Effector CD4-positive, alpha-beta T cell (primary cell): ENCODE measurements at regions not wholly inside any gene's neighbourhood (a gene's known extent, or its start where the extent isn't known, plus 50 kb on each side); places are given as distances from the start of the nearest gene placed in this dataset.
"Not testable (repeated sequence)": the region's sequence is repeated elsewhere in the genome, so short reads cannot be mapped to it uniquely, and the experiment has no call there.

Source experiments
- DNase-seq: peaks from one replicate; pipeline ENCODE4 v3.0.0-alpha.2; 2020

DNA sequence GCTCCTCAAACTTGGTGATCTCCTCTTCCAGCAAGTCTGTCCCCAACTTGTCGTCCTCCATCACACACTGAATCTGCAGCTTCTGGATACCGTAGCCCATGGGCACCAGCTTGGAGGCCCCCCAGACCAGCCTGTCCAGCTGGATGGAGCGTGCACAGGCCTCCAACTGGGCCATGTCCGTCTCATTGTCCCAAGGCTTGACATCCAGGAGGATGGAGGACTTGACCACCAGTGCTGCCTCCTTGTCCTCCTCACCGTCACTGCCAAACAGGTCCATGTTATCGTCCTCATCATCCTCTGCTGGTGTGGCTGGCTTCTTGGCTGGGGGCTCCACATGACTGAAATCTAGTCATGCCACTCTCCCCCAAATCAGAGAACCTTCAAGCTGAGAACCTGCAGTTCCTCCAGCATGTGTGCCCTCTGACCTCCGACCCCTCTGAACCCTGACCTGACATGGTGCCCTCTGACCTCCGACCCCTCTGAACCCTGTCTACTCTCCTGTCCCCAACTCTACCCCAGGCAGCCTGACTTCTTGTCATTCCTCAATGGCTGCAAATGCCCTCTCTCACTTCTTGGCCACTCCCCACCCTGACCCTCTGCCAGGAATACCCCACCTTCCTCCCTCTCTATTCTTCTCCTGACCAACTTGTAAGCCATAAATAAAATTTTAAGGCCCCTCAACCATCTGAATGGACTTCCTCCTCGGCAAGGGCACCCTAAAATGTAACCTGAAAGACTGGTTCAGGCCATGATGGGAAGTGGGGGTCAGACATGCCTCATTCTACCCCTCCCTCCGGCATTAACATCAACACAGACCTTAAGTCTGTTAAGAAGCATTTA, 275.7 kb upstream of the C1orf174 start:
- DNase-seq, result no peak

DNA sequence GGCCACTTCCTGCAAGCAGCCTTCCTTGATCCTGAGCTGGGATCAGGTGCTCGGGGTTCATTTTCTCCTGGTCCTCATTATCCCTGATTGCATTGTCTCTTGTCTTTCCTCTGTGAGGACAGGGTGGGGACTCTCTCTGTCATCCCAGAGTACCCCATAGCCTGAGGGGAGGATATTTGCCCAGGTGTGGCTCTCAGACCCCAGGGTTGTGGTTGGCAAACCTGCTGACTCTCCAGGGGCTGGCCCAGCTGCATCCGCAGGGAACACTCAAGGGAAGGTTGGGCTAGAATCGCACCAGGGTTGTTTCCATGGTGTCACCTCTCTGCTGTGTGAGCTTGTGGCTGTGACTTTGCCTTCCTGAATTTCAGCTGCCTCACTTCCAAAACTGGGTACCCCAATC, 276.8 kb upstream of the C1orf174 start:
- DNase-seq, result no peak

DNA sequence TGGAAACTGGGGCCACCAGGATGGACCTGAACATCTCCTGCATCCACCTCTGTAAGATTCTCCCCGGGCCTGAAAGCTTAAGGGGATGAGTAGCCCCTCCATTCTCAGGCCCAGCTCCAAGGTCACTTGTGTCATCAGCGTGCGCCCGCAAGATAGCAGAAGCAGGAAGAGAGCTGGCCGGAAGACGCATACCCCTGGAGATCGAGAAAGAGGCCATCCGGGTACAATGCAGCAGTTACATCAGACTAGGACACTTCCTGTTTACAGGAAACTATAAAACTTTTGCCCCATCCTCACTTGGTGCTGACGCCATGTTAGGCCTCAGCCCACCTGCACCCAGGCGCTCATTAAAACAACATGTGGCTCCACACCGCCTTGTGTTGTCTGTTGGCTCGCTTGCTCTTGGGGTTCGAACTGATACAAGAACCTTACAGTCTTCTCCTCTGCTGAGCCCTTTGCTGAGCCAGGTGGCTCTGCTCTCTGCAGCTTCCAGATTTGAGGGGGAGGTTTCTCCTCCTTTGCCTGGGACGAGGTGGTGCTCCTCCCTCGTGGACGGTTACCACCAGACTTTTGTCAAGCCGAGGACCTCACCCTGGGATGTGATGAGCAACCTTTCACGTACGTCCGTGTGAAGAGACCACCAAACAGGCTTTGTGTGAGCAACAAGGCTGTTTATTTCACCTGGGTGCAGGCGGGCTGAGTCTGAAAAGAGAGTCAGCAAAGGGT, 277.5 kb upstream of the C1orf174 start:
- DNase-seq, result no peak

DNA sequence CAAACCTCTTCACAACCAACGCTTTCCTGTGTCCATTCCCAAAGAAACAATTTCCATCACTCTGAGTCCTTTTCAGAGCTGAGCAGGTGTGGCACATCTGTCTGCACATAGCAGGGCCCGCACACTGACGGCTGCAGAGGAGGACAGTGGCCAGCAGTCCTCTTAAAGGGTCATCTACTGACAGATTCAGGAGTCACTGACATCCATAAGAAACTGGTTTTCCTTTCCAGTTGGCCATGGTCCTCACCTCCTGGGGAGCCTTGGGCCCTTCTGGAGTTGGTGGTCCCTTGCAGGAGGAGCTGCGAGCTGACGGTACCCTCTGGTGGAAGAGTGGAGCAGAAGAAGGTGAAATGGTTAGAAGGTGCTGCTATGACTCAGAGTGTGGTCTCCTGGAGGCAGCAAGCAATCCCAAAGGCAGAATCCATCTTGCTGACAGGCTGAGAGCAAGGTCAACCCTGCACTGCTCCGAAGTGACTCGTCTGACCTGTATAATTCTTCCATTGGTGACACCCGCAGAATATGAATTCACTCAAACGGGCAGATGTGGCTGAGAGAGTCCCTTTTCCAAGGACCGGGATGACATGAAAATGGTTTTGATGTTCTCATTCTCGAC, 278.5 kb upstream of the C1orf174 start:
- no peak for DNase-seq

DNA sequence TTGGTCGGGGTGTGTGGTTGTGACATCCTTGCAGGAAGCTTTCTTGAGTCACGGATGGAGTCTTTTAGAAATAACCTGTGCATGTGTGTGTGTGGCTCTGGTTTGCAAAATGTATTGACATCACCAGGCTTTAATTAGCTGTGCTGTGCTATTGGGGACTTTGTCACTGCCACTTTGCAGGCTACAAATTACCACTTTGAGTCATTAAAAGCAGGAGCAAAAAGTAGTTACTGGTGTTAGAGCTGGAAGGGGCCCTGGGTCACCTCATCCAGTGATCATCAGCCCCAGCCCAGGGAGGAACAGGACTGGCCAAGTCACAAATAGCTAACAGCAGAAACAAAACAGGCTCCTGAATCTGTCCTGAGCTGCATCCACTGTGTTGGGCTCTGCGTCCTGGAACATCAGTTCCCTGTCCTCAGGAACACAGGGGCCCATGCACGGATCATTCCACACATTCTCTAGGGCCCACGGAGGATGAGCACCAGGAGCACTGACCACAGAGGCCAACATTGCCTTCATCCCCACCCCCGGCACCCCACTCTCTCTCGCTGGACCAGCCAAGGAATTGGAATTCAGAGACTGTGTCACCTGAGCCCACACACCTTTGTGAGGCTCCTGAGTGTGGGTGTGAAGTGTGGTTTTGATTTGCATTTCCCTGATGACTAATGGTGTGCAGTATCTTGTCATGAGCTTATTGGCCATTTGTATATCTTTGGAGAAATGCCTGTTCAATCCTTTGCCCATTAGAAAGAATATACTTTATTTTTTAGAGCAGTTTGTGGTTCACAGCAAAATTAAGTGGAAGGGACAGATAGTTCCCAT, 280.1 kb upstream of the C1orf174 start:
- no peak for DNase-seq

DNA sequence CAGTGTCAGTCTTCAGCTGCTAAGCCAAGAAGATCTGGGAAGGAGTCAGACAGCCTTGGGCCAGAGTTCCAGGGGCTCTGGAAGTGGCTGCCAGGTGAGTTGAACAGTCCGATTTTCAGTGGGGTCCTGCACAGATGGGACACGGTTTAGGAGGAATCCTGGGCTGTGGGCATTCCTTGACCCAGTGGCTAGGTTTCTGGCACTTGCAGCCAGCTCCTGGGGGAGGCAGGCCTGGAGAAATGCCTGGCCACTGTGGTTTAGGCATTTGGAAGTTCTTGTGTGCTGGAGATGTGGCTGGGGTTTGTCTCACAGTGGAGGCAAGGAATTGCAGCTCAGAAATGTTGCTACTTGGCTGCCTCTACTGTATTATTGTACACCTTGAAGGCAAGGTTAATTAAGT, 286.4 kb upstream of the C1orf174 start:
- not testable (repeated sequence) for DNase-seq

DNA sequence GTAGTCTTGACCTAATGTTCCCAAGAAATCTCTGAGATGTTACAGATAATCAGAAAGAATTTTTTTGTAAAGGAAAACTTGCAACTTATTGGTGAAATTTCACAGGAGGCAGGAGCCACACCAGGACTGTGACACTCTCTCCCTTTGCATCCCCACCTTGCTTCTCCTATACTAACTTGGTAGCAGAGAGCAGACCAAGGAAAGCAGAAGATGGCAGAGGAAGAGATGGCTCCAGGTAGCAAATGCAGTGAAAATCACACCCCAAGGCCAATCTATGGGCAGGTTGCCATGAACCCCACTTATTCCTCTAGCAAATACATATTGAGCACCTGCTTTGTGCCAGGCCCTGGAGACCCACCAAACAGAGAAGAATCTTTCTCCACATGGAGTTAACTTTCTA, 303.4 kb upstream of the C1orf174 start:
- DNase-seq, result no peak

DNA sequence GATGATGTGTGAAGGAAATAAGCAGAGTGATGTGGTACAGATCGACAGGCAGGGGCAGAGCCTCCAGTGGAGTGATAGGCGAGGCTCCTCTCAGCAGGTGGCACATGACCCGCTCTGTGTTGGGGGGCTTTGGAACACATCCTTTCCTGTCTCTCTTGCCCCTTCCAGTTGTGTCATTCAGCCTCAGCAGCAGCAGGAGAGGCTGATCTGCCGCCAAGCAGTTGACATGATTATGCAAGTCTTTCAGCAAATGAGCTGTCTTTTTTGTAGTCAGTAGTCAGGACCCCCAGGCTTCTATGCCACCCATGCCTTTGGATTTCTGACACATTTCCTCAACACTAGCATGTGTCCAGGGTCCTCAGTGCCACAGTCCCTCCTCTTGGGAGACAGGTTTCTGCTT, 307.1 kb upstream of the C1orf174 start:
- DNase-seq, result no peak

DNA sequence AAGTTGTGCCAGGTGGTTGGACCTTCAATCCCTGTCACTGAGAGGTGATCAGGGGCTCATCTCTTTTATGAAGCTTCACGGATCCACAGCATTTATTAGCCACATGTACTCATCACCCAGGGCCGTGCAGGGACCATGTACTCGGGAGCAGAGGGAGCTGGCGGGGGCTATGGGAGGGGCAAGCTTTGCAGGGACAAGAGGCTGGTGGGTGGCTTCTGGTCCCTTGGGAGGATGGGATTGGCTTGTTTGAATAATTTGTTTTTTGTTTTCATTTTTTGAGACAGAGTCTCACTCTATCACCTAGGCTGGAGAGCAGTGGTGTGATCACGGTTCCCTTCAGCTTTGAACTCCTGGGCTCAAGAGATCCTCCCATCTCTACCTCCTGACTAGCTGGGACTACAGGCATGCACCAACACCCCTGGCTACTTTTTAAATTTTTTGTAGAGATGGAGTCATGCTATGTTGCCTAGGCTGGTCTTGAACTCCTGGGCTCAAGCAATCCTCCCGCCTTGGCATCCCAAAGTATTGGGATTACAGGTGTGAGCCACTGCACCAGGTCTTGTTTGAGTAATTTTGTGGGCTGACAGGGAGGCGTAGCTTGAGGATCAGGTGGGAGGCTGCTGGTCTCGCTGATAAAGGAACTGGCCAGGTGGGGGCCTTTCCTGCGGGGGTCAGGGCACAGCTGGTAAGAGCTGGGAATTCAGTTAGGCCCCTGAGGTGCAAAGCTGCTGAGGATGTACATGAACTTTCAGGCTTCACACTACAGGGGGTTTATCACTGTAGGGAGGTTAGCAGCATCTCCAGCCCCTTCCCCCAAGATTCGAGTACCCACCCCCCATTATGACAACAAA, 308.0 kb upstream of the C1orf174 start:
- no peak for DNase-seq

DNA sequence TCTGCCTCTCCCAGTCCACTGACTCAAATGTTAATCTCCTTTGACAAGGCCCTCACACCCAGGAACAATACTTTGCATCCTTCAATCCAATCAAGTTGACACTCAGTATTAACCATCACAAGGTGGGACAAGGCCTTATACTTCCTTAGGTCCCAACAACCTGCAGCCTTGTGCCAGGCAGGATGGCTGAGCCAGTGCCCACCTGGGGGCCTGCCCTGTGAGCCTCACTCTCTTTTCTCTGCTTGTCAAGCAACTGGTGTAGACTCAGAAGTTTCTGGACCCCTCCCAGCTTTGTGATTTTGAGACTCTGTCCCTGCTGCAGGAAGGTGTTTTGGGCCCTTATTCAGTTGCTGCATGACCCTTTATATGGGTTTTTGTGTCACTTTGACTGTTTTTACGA, 310.0 kb upstream of the C1orf174 start:
- no peak for DNase-seq

DNA sequence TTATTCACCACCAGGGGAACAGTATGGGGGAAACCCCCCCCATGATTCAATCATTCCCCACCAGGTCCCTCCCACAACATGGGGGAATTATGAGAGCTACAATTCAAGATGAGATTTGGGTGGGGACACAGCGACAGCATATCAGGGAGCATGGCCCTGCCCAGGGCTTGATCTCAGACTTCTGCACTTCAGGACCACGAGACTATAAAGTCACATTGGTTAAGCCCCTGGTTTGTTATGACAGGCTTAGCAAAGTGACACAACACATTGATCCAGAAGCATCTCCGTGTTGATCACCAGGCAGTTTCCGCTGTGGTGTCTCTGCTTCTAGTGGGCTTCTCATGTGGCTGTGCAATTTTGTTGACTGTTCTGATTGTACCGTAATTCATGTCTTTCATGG, 312.7 kb upstream of the C1orf174 start:
- no peak for DNase-seq

DNA sequence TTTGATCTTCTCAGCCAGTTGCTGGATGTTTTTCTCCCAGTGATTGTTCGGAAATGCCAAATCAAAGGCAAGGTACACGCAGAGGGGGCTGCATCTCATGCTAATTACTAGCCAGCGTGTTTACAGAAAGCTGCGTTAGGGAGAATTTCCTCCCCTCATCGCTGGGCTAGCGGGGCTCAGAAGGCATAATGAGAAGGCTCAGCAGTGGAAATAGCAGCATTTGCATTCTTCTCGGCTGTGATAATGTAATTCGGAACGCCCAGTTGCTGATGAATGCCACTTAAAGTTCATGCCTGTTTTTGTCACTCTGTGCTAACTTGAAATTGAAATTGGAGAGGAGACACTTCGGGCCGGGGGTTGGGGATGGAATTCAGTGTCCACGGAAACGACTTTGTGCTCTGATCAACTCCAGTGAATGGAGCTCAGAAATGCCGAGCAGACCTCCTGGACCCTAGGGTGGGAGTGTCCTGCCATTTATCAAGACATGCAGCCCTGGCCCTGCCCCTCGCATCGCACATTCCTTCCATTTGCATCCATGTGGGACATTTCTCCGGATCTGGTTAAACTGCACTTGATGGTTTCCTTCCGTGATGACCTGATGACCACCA, 313.4 kb upstream of the C1orf174 start:
- no peak for DNase-seq

DNA sequence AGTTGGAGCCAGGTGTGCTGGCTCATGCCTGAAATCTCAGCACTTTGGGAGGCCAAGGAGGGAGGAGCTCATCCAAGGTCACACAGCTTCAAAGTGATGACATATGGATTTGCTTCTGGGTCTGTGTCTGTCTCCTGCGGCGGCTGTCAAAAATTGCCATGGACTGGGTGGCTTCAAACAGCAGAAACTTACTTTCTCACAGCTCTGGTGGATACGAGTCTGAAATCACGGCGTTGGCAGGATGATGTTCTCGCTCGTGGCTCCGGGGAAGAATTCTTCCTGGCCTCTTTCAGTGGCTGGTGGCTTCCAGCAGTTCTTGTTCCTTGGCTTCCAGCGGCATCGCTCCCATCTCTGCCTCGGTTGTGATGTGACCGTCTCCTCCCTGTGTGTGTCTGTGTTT, 314.8 kb upstream of the C1orf174 start:
- DNase-seq, result no peak

DNA sequence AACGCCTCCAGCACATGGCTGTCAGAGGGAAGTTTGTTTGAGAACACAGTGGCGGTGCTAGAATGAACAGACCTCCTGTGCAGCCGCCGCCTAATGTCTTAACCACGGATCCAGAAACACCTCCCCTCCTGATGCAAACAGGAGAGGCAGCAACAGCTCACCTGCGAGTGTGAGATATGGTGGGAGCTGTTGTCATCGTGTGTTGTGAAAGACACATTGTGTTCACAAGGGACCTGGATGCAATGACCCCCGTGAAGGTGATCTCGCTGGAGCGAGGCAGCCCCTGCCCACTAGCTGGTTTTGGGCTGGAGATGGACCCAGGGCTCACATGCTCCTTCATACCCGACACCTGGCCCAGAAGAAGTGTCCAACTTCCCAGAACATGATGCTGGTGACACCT, 315.3 kb upstream of the C1orf174 start:
- DNase-seq, result no peak

DNA sequence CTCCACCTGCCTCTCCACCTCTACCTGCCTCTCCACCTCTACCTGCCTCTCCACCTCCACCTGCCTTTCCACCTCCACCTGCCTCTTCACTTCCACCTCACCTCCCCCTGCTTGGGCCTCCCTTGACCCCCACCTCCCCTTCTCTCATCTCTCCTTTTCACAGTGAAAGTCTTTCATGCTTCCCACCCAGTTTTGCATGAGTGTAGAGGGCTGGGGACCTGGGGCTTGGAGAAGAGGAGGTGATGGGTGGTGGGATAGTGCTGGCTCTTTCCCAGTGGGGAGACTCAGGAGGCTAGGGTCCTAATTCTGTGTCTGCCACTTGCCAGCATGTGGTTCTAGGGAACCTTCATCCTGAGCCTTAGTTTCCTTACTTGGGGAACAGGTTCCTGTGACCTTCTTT, 316.2 kb upstream of the C1orf174 start:
- DNase-seq, result no peak

DNA sequence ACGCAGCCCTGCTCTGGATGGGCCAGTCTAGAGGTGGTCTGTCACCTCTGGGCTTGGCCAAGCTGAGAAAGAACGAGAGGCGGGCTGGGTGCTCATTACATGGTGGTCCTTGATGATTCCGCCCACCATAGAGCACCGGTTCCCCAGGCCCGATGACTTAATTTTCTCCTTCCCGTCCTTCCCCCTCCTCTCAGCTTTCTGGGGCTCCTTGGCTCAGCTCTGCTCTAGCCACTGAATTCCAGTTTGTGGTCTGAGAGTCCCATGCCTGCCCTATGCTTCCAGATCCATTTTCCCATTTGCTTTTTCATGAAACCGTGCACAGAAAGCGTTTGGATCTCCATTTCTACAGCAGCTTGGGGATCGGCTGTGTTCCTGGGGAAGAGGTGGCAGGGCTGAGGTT, 318.5 kb upstream of the C1orf174 start:
- DNase-seq, result no peak

DNA sequence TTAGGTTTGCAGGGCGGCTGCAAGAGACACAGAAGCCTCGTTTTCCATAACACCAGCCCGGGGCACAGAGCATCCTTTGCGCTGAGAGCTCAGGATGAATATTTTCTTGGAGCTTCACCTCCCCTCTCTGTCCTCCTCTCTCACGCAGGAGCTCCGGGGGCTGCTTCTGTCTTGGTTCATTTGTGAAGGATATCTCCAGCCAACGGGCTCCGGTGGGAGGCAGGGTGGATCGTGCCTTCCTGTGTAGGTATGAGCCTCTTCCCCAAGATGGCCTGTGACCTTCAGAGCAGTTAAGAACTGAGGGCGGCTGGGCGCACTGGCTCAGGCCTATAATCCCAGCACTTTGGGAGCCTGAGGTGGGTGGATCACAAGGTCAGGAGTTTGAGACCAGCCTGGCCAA, 319.0 kb upstream of the C1orf174 start:
- no peak for DNase-seq

DNA sequence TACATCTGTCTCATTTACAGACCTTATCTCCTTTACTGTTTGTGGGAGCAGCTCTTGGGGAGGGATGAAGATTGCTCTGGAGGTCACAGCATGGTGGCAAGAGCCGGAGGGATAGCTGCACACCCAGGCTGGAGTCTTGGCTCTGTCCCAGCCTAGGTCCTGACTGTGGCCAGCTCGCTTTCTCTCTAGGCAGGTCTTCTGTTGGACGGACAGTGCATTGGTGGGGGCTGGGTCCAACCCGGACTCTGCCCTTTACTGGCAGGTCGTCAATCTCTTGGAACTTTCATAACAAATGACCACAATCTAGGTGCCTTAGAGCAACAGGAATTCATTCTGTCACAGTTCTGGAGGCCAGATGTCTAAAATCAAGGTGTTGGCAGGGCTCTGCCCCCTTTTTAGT, 319.8 kb upstream of the C1orf174 start:
- no peak for DNase-seq

DNA sequence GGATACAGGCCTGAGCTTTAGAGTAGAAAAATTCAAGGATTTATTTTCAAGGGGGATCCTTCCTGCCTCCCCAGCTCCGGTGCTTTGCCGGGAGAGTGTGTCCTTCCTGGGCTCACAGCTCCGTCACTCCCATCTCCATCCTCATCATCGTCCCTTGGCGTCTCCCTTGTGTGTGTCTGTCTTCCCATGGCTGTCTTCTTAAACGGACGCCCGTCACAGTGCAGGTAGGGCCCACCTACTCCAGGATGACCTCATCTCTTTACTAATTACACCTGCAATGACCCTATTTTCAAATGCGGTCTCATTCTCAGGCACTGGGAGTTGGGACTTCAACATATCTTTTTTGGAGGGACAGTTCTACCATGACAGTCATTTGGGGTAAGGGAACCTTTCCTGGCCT, 320.3 kb upstream of the C1orf174 start:
- DNase-seq, result no peak

DNA sequence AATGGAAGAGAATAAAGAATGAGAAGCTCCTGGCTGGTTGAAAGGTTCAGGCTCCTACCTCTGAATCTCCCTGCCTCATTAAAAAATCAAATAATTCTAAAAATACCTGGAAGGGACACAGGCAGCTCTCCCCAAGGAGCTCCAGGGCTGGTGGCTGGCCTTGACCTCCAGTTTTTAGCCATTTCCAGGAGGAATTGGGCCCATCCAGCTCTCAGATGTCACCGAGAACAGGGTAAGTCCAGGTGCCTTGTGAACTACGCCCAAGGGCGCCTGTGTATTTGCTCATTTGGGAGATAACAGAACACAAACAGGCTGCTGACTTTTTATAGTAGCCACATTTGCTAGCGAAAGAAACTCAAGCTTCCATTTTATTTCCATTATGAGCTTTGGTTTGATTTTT, 321.0 kb upstream of the C1orf174 start:
- DNase-seq, result no peak

DNA sequence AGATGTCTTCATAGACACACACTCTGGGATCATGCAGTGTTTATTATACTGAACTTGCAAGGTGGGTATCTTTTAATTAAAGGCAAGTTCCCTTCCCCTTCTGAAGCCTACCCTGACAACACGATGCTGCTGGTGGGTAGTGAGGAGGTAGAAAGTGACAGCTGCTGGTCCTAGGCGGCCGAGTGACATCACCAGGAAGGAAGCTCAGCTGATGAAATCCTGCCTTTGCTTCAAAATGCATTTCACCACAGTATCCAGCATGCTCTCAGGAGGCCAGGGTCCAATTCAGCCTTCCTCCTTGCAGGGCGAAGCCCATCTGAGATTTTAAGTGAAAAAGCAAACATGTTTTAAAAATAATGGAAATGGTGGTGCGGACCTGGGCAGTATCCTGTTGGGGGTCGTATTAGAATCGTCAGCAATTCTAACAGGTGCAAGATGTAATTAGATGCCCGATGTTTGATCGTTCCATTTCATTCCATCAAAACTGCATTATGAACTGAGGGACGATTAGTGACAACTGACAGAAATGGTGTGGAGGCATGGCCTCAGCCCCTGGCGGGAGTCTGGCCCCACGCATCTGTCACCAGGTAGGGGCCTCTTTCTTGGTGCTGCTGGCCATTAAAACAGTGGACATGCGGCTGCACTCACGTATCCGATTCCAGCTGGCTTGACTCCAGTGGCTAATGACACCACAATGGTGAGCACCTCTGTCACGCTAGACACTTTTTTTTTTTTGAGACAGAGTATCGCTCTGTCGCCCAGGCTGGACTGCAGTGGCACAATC, 324.8 kb upstream of the C1orf174 start:
- no peak for DNase-seq
